HEK293T (cell line): ENCODE measurements at regions not wholly inside any gene's neighbourhood (a gene's known extent, or its start where the extent isn't known, plus 50 kb on each side); places are given as distances from the start of the nearest gene placed in this dataset.

Experiments
- CTCF ChIA-PET: fragments of 350-600 bp; formaldehyde crosslinking; extraction: SDS; loops from one replicate; lab custom pipeline; 2021; ENCODE audit warnings: antibody characterized with exemption, inconsistent platforms; lab: Yijun Ruan, JAX
- POLR2A ChIA-PET: fragments of 350-600 bp; formaldehyde crosslinking; extraction: SDS; loops from one replicate; lab custom pipeline; 2020; ENCODE audit warnings: antibody characterized with exemption, inconsistent platforms; lab: Yijun Ruan, JAX
- DNase-seq: peaks from one replicate; pipeline ENCODE4 v3.0.0; 2012; ENCODE audit warnings: mixed read lengths; ENCODE audit errors: extremely low spot score
- ARNT ChIP-seq: fragments of 450-650 bp; IDR thresholded peaks from 2 replicates; pipeline ENCODE4 v1.6.1; 2017; ENCODE audit warnings: mild to moderate bottlenecking
- BHLHE40 ChIP-seq: fragments of 450-650 bp; IDR thresholded peaks from 2 replicates; pipeline ENCODE4 v1.6.1; 2016; ENCODE audit warnings: mild to moderate bottlenecking, moderate library complexity, borderline replicate concordance
- CTBP1 ChIP-seq: fragments of 450-650 bp; IDR thresholded peaks from 2 replicates; pipeline ENCODE4 v1.6.1; 2016; ENCODE audit warnings: borderline replicate concordance
- ELF4 ChIP-seq: fragments of 450-650 bp; IDR thresholded peaks from 2 replicates; pipeline ENCODE4 v1.6.1; 2017; ENCODE audit warnings: antibody characterized with exemption
- FOXA1 ChIP-seq: fragments of 450-650 bp; IDR thresholded peaks from 2 replicates; pipeline ENCODE4 v1.6.1; 2016; ENCODE audit warnings: mild to moderate bottlenecking
- FOXK2 ChIP-seq: fragments of 450-650 bp; IDR thresholded peaks from 2 replicates; pipeline ENCODE4 v1.6.1; 2016; ENCODE audit warnings: mild to moderate bottlenecking
- FOXM1 ChIP-seq: fragments of 450-650 bp; IDR thresholded peaks from 2 replicates; pipeline ENCODE4 v1.6.1; 2017; ENCODE audit warnings: mild to moderate bottlenecking, borderline replicate concordance
- HDGF ChIP-seq: fragments of 450-650 bp; IDR thresholded peaks from 2 replicates; pipeline ENCODE4 v1.6.1; 2017; ENCODE audit warnings: antibody characterized with exemption, borderline replicate concordance
- L3MBTL2 ChIP-seq: fragments of 450-650 bp; conservative IDR thresholded peaks from 2 replicates; pipeline ENCODE4 v1.6.1; 2016; ENCODE audit warnings: mild to moderate bottlenecking
- LEF1 ChIP-seq: fragments of 450-650 bp; IDR thresholded peaks from 2 replicates; pipeline ENCODE4 v1.6.1; 2017; ENCODE audit warnings: mild to moderate bottlenecking, borderline replicate concordance
- NFRKB ChIP-seq: fragments of 450-650 bp; IDR thresholded peaks from 2 replicates; pipeline ENCODE4 v1.6.1; 2016; ENCODE audit warnings: mild to moderate bottlenecking, moderate library complexity
- PKNOX1 ChIP-seq: fragments of 450-650 bp; IDR thresholded peaks from 2 replicates; pipeline ENCODE4 v1.6.1; 2016
- SP1 ChIP-seq: fragments of 450-650 bp; IDR thresholded peaks from 2 replicates; pipeline ENCODE4 v1.6.1; 2017
- SUZ12 ChIP-seq: fragments of 450-650 bp; IDR thresholded peaks from 2 replicates; pipeline ENCODE4 v1.6.1; 2016; ENCODE audit warnings: mild to moderate bottlenecking
- TARDBP ChIP-seq: fragments of 450-650 bp; IDR thresholded peaks from 2 replicates; pipeline ENCODE4 v1.6.1; 2016
- ZNF384 ChIP-seq: fragments of 450-650 bp; IDR thresholded peaks from 2 replicates; pipeline ENCODE4 v1.6.1; 2016

DNA sequence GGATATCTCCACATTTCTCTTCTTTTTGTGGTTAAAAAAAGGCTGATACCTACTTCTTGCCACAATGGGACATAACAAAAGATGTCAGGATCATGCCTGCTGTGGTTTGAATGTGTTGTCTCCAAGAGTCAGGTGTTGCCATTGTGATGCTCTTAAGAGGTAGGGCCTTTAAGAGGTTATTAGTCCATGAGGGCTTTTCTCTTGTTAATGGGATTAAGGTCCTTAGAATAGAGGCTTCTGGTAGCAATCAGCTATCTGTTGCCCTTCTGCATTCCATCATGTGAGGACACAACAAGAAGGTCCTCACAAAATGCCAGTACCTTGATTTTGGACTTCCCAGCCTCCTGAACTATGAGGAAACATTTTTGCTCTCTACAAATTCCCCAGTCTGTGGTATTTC, 191.4 kb downstream of the GBA3 start:
- DNase-seq, result no peak
- CTCF ChIA-PET, result no interaction called here
- TF ChIP-seq FOXM1 (no peak), BHLHE40 (no peak), CTBP1 (no peak), NFRKB (no peak), ELF4 (no peak), FOXK2 (no peak), FOXA1 (no peak), L3MBTL2 (no peak), TARDBP (no peak), SUZ12 (no peak), SP1 (no peak), ZNF384 (no peak), PKNOX1 (no peak), LEF1 (no peak)
- POLR2A ChIA-PET, result no interaction called here

DNA sequence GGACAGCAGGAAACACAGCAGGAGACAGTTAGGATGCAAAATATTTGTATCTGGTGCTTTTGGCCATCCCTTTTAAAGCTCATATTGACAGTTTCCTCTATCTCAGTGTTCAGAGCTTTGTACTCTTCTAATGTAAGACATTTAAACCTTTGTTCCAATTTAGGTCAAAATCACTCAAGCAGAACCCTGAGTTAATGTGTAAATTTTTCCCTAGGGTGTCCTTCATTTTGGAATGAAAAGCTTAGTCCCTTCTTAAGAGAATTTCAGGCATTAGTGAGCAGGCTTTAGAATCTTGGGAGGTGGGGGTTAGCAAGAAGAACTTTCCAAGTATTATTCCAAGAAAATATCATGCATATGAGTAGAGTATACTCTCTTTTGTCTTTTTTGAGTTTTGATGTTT, 188.7 kb downstream of the GBA3 start:
- no peak for TF ChIP-seq BHLHE40
- no peak for TF ChIP-seq FOXM1
- no peak for TF ChIP-seq L3MBTL2
- TF ChIP-seq ZNF384, result no peak
- TF ChIP-seq FOXK2, result no peak
- no peak for TF ChIP-seq FOXA1
- no peak for TF ChIP-seq NFRKB
- no peak for TF ChIP-seq TARDBP
- no peak for TF ChIP-seq SP1
- TF ChIP-seq ARNT, result no peak
- no peak for TF ChIP-seq CTBP1
- CTCF ChIA-PET, result no interaction called here
- POLR2A ChIA-PET, result no interaction called here
- DNase-seq, result no peak

- CTCF ChIA-PET, result no interaction called here
Observed at GRCh38 chr4:22877486-22878052, 184.8 kb downstream of the GBA3 start.

GRCh38 chr4:22876270-22876669, 183.5 kb downstream of the GBA3 start:
- TF ChIP-seq SUZ12 (no peak), TARDBP (no peak), ARNT (no peak), NFRKB (no peak), PKNOX1 (no peak), FOXK2 (no peak), SP1 (no peak), CTBP1 (no peak), ELF4 (no peak), BHLHE40 (no peak)
- POLR2A ChIA-PET, result no interaction called here
- no peak for DNase-seq
- CTCF ChIA-PET, result no interaction called here

More at GRCh38 chr4:22877486-22878052, 184.8 kb downstream of the GBA3 start:
- TF ChIP-seq FOXK2, result no peak
- no peak for TF ChIP-seq LEF1
- no peak for TF ChIP-seq ZNF384
- TF ChIP-seq TARDBP, result no peak
- TF ChIP-seq CTBP1, result no peak
- POLR2A ChIA-PET, result no interaction called here
- no peak for DNase-seq

- DNase-seq, result no peak
- ChIA-PET POLR2A (no interaction called here), CTCF (no interaction called here)
- TF ChIP-seq FOXM1 (no peak), NFRKB (no peak), L3MBTL2 (no peak), SP1 (no peak), ZNF384 (no peak), FOXA1 (no peak), PKNOX1 (no peak), ELF4 (no peak), HDGF (no peak), LEF1 (no peak), ARNT (no peak), SUZ12 (no peak), TARDBP (no peak), BHLHE40 (no peak), FOXK2 (no peak)
Observed at GRCh38 chr4:22875587-22876257, 183.0 kb downstream of the GBA3 start.

- CTCF ChIA-PET, result no interaction called here
- DNase-seq, result no peak
- TF ChIP-seq TARDBP (no peak), SUZ12 (no peak), FOXA1 (no peak), LEF1 (no peak), ELF4 (no peak), ARNT (no peak), CTBP1 (no peak), HDGF (no peak), L3MBTL2 (no peak), BHLHE40 (no peak), PKNOX1 (no peak), FOXK2 (no peak), NFRKB (no peak), FOXM1 (no peak), SP1 (no peak)
- POLR2A ChIA-PET, result no interaction called here
Observed at GRCh38 chr4:22874334-22874912, 181.7 kb downstream of the GBA3 start.
